ENCODE measurements at regions not wholly inside any gene's neighbourhood (a gene's known extent, or its start where the extent isn't known, plus 50 kb on each side); places are given as distances from the start of the nearest gene placed in this dataset.

GRCh38 chr7:82578430-82578829 lies 134.9 kb upstream of the CACNA2D1 start:
- no peak overlapping the region for H4K8ac ChIP-seq (ENCODE audit: low read depth in 2 of 2, low read length in 2 of 2)
- dilution Hi-C loops (cut with HindIII; ENCODE audit: low sequenced_read_pairs, unreplicated experiment): no loop called here
- POLR2A ChIA-PET (ENCODE audit: unreplicated experiment): no interaction called here

More at GRCh38 chr7:82578430-82578829, 134.9 kb upstream of the CACNA2D1 start:
- H3K4ac ChIP-seq (ENCODE audit: low read depth, low read length): no peak overlapping the region
- TF ChIP-seq CEBPB (IDR thresholded peaks at IDR 0.05; ENCODE audit: low read depth, low read length): no peak
- TF ChIP-seq MXI1 (IDR thresholded peaks at IDR 0.05; ENCODE audit: borderline replicate concordance, low read depth, low read length): no peak
- no peak for TF ChIP-seq MAFK (IDR thresholded peaks at IDR 0.05; ENCODE audit: low read depth, low read length)
- no peak for TF ChIP-seq POLR2A (IDR thresholded peaks at IDR 0.05; ENCODE audit: low read depth, low read length)
- no peak for TF ChIP-seq RAD21 (IDR thresholded peaks at IDR 0.05; ENCODE audit: low read length)
- TF ChIP-seq CHD1 (IDR thresholded peaks at IDR 0.05; ENCODE audit: low read depth, low read length): no peak
- TF ChIP-seq SMC3 (IDR thresholded peaks at IDR 0.05; ENCODE audit: low read depth, low read length): no peak
- TF ChIP-seq MAZ (IDR thresholded peaks at IDR 0.05; ENCODE audit: borderline replicate concordance, low read depth, low read length): no peak
- TF ChIP-seq, protein P1, sequence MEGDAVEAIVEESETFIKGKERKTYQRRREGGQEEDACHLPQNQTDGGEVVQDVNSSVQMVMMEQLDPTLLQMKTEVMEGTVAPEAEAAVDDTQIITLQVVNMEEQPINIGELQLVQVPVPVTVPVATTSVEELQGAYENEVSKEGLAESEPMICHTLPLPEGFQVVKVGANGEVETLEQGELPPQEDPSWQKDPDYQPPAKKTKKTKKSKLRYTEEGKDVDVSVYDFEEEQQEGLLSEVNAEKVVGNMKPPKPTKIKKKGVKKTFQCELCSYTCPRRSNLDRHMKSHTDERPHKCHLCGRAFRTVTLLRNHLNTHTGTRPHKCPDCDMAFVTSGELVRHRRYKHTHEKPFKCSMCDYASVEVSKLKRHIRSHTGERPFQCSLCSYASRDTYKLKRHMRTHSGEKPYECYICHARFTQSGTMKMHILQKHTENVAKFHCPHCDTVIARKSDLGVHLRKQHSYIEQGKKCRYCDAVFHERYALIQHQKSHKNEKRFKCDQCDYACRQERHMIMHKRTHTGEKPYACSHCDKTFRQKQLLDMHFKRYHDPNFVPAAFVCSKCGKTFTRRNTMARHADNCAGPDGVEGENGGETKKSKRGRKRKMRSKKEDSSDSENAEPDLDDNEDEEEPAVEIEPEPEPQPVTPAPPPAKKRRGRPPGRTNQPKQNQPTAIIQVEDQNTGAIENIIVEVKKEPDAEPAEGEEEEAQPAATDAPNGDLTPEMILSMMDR (conservative IDR thresholded peaks at IDR 0.05; ENCODE audit: low read depth, low read length): no peak
- TF ChIP-seq, protein P2, sequence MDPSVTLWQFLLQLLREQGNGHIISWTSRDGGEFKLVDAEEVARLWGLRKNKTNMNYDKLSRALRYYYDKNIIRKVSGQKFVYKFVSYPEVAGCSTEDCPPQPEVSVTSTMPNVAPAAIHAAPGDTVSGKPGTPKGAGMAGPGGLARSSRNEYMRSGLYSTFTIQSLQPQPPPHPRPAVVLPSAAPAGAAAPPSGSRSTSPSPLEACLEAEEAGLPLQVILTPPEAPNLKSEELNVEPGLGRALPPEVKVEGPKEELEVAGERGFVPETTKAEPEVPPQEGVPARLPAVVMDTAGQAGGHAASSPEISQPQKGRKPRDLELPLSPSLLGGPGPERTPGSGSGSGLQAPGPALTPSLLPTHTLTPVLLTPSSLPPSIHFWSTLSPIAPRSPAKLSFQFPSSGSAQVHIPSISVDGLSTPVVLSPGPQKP (IDR thresholded peaks at IDR 0.05; ENCODE audit: borderline replicate concordance, low read depth, low read length): no peak
- no peak for TF ChIP-seq NFE2L2 (IDR thresholded peaks at IDR 0.05; ENCODE audit: low read depth, low read length)
- no peak for TF ChIP-seq BHLHE40 (IDR thresholded peaks at IDR 0.05; ENCODE audit: low read depth, low read length)
- no peak for TF ChIP-seq RFX5 (IDR thresholded peaks at IDR 0.05; ENCODE audit: low read depth, low read length)
- no peak for TF ChIP-seq FOS (IDR thresholded peaks at IDR 0.05; ENCODE audit: low read depth, low read length)
- TF ChIP-seq, protein P3, sequence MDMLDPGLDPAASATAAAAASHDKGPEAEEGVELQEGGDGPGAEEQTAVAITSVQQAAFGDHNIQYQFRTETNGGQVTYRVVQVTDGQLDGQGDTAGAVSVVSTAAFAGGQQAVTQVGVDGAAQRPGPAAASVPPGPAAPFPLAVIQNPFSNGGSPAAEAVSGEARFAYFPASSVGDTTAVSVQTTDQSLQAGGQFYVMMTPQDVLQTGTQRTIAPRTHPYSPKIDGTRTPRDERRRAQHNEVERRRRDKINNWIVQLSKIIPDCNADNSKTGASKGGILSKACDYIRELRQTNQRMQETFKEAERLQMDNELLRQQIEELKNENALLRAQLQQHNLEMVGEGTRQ (IDR thresholded peaks at IDR 0.05; ENCODE audit: low read depth, low read length): no peak
- no peak overlapping the region for H4K91ac ChIP-seq (ENCODE audit: insufficient read depth, low read depth, low read length)
- no peaks in the 10 kb centered on the region for H3K36me3 ChIP-seq (ENCODE audit: control insufficient read depth, insufficient read depth, low read length)
- H3K27ac ChIP-seq (ENCODE audit: insufficient read depth, low read length): no peak overlapping the region
- H3K56ac ChIP-seq (ENCODE audit: extremely low read depth, insufficient read depth, low read length): no peak overlapping the region
- H2BK15ac ChIP-seq (ENCODE audit: low read depth, low read length): no peak overlapping the region
- H3K9me3 ChIP-seq (ENCODE audit: control insufficient read depth, insufficient read depth, low read length): no peaks in the 10 kb centered on the region
- WGBS, 2 experiments (ENCODE audit: extremely low coverage in 2 of 2, insufficient read length in 1 of 2): 0% methylated on average over 1 of the region's 1 CpG; no CpG with 5 or more reads in 1 of the 2 experiments
- DNase-seq (peak; percentile 24), ATAC-seq (ENCODE audit: low read depth) (no peak)
- intact Hi-C loops (cut with micrococcal nuclease): no loop called here
- no peaks in the 10 kb centered on the region for H4K20me1 ChIP-seq (ENCODE audit: insufficient read depth, low read length)
- no peak overlapping the region for H3K23ac ChIP-seq (ENCODE audit: low read depth, low read length)
- no peak overlapping the region for H3K9ac ChIP-seq (ENCODE audit: low read depth, low read length)
- H3K18ac ChIP-seq (ENCODE audit: low read depth, low read length): no peak overlapping the region
- H4K5ac ChIP-seq (ENCODE audit: low read depth, low read length): no peak overlapping the region
- no peak overlapping the region for H2BK5ac ChIP-seq (ENCODE audit: low read depth, low read length, poor library complexity, severe bottlenecking)
- H2AFZ ChIP-seq (replicated peaks; ENCODE audit: low read length, poor library complexity): no peak overlapping the region
- no peak overlapping the region for H3K14ac ChIP-seq (replicated peaks; ENCODE audit: low read depth, low read length)
- no peak overlapping the region for H3K4me2 ChIP-seq (ENCODE audit: low read depth, low read length)
- no peaks in the 10 kb centered on the region for H3K9me1 ChIP-seq (ENCODE audit: insufficient read depth, low read length)
- no peaks in the 10 kb centered on the region for H3K79me1 ChIP-seq (ENCODE audit: low read depth in 1 of 2, low read length in 2 of 2)
- H3K4me1 ChIP-seq (ENCODE audit: control insufficient read depth, insufficient read depth, low read length): no peaks in the 10 kb centered on the region
- in situ Hi-C loops (cut with MboI; ENCODE audit: low sequenced_read_pairs): loop anchor here (10.0 to 25.0 kb wide), 2 partner anchors 354 to 541 kb away; no protein-coding TSS in a partner anchor
- no peak overlapping the region for H2AK9ac ChIP-seq (replicated peaks; ENCODE audit: low read depth, low read length, poor library complexity)
- CTCF ChIA-PET: no interaction called here
- no TSS peak for BruUV-seq (replicated peaks)
- H3K4me3 ChIP-seq (ENCODE audit: insufficient read depth, low read depth, low read length): no peak overlapping the region
- no peak overlapping the region for H2BK120ac ChIP-seq (ENCODE audit: low read depth, low read length)
- no peak overlapping the region for H2AK5ac ChIP-seq (ENCODE audit: low read depth, low read length)
- H3K27me3 ChIP-seq (ENCODE audit: control insufficient read depth, insufficient read depth, low read length): no peaks in the 10 kb centered on the region; the same call in 1 of the 2 replicates
- no peak overlapping the region for H2BK20ac ChIP-seq (ENCODE audit: low read depth, low read length)
